Neuron (in vitro differentiated cells): ENCODE measurements at regions not wholly inside any gene's neighbourhood (a gene's known extent, or its start where the extent isn't known, plus 50 kb on each side); places are given as distances from the start of the nearest gene placed in this dataset.

Experiments
- H2AFZ ChIP-seq: one replicate; pipeline ENCODE4 v1.6.1; 2013; ENCODE audit warnings: low read depth, mild to moderate bottlenecking, inconsistent platforms, low read length, moderate library complexity
- H3K27me3 ChIP-seq: one replicate; pipeline ENCODE4 v1.6.1; 2013; ENCODE audit warnings: low read length; ENCODE audit not compliant: insufficient read depth
- H3K36me3 ChIP-seq: one replicate; pipeline ENCODE4 v1.6.1; 2013; ENCODE audit warnings: low read length; ENCODE audit not compliant: insufficient read depth
- H3K4me1 ChIP-seq: one replicate; pipeline ENCODE4 v1.6.1; 2013; ENCODE audit warnings: low read length; ENCODE audit not compliant: insufficient read depth
- H3K4me3 ChIP-seq: 2 replicates; pipeline ENCODE4 v1.5.1; 2013; ENCODE audit warnings: mild to moderate bottlenecking, low read length, moderate library complexity
- H3K9me3 ChIP-seq: one replicate; pipeline ENCODE4 v1.6.1; 2013; ENCODE audit warnings: low read length

DNA sequence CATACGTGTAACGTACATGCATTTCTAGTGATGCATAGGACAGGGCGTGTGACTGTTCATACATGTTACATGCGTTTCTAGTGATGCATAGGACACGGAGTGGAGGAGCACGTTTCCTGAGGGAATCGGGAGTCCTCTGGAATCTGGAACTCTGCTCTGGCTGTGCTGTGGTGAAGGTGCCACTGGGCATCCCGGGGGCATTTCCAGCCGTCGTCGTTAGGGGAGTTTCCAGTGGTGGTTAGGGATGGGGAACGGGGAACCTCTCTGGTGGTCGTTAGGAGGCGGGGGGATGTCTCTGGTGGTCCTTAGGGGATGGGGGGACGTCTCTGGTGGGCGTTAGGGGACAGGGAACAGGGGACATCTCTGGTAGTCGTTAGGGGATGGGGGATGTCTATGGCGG, 209.6 kb upstream of the SOX1 start:
- Histone ChIP-seq H2AFZ (no peak overlapping the region), H3K4me1 (peaks cover 20% of the 10 kb centered on the region), H3K9me3 (no peaks in the 10 kb centered on the region), H3K27me3 (peaks cover 2% of the 10 kb centered on the region), H3K36me3 (no peaks in the 10 kb centered on the region), H3K4me3 (no peak overlapping the region)

DNA sequence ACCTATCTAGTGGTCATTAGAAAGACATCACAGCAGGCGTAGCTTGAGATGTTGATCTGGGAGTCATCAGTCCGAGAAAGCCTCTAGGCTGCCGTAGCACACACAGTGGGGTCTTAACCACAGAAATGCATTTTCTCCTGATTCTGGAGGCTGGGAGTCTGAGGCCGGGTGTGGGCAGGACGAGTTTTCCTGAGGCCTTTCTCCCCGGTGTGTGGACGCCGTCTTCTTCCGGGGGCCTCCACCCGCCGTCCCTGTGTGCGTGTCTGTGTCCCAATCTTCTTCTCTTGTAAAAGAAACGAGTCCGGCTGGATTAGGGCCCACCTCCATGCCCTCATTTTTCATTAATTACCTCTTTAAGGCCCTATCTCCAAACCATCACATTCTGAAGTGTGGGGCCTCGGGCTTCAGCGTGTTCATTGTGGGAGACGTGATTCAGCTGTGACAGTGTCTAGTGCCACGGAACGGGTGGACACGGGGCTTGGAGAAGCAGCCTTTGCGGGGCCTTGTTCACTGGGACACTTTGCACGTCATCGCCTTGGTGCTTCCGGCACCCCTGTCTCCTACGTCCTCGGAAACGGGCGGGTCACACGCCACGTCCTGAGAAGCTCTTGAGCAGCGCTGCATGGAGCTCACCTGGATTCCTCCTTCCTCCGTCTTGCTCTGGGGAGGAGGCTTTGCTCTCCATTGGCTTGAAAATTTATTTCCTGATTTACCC, 208.9 kb upstream of the SOX1 start:
- H3K9me3 ChIP-seq: no peaks in the 10 kb centered on the region
- peaks cover 2% of the 10 kb centered on the region for H3K27me3 ChIP-seq
- H3K4me1 ChIP-seq: peaks cover 19% of the 10 kb centered on the region
- H2AFZ ChIP-seq: no peak overlapping the region
- H3K36me3 ChIP-seq: no peaks in the 10 kb centered on the region
- no peak overlapping the region for H3K4me3 ChIP-seq

GRCh38 chr13:111858571-111858970, 208.4 kb upstream of the SOX1 start:
- Histone ChIP-seq H3K4me1 (peaks cover 13% of the 10 kb centered on the region), H3K27me3 (peaks cover 2% of the 10 kb centered on the region), H3K4me3 (no peak overlapping the region), H2AFZ (no peak overlapping the region), H3K36me3 (no peaks in the 10 kb centered on the region), H3K9me3 (no peaks in the 10 kb centered on the region)

DNA sequence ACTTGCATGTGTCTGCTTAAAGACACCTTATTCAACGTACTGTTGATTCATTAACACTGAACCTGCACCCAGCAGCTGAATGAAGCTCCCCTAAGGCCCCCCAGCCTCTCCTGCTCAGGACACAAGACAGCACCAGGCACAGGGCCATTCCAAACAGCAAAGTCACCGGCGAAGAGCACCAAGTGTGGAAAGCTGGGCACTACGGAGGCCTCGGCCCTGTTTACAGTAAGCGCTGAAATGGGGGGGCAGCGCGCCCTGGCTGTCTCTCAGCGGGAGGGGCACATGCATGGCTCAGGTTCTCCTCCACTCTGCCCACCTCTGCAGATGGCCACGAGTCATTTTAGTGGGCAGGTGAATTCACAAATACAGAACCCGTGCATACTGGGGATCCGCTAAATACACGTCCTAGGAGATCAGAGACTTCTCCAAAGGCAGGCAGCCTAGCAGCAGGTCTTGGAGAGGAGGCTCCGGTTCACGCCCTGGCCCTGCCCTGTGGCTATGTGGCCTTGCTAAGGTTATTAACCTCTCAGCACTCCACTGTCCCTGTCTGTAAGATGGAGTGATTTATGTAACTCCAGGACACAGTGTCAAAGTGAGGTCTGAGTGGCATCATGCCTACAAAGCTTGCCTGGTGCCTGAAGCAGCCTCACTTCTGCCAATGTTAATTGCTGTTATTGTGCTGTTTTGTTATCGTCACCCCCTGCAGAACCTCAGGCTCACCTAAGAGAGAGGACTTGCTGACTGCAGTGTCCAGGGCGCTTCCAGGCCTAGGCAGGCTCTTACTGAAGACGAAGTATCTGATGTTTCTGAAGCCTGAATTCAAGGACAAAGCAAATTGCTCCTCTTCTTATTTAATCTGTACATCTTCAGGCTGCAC, 207.4 kb upstream of the SOX1 start:
- H3K27me3 ChIP-seq: peaks cover 2% of the 10 kb centered on the region
- no peaks in the 10 kb centered on the region for H3K9me3 ChIP-seq
- peaks cover 8% of the 10 kb centered on the region for H3K4me1 ChIP-seq
- no peaks in the 10 kb centered on the region for H3K36me3 ChIP-seq
- H2AFZ ChIP-seq: no peak overlapping the region
- no peak overlapping the region for H3K4me3 ChIP-seq

DNA sequence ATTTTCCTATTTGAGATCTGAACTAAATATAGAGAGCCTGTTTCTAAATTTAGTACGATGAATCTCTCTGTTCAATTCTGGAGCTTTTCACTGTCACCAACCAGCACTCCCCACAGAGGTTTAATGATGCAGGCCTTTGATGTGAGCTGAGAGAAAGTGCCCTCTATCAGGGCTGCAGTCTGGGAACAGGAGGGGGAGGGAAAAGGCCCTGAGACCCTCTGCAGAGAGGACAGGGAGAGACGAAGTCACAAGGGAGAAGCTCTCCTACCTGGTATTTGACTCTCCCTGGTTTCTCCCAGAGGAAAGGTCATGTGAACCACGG, 206.8 kb upstream of the SOX1 start:
- Histone ChIP-seq H3K4me3 (no peak overlapping the region), H3K36me3 (no peaks in the 10 kb centered on the region), H3K27me3 (peaks cover 4% of the 10 kb centered on the region), H2AFZ (no peak overlapping the region), H3K9me3 (no peaks in the 10 kb centered on the region), H3K4me1 (peaks cover 8% of the 10 kb centered on the region)

DNA sequence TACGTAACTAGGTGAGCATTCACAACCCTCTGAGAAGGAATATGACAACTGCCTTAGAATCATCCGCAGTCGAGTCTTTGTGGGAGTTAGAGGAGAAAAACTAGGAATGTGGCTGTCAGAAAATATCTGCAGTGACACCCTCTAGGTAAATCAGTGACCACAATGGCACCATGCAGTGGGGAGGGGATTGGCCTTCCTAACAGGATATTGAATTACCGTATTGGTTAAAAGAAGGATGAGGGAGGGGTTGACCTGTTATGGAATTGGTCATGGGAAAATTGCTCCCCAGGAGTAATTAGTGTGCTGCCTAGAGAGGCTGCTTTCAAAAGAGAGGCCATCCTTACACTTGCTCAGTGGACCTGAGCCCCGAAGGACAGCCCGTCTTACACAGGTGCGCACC, 205.6 kb upstream of the SOX1 start:
- H3K4me1 ChIP-seq: peaks cover 8% of the 10 kb centered on the region
- H3K27me3 ChIP-seq: peaks cover 4% of the 10 kb centered on the region
- no peaks in the 10 kb centered on the region for H3K36me3 ChIP-seq
- no peak overlapping the region for H3K4me3 ChIP-seq
- no peaks in the 10 kb centered on the region for H3K9me3 ChIP-seq
- H2AFZ ChIP-seq: no peak overlapping the region

DNA sequence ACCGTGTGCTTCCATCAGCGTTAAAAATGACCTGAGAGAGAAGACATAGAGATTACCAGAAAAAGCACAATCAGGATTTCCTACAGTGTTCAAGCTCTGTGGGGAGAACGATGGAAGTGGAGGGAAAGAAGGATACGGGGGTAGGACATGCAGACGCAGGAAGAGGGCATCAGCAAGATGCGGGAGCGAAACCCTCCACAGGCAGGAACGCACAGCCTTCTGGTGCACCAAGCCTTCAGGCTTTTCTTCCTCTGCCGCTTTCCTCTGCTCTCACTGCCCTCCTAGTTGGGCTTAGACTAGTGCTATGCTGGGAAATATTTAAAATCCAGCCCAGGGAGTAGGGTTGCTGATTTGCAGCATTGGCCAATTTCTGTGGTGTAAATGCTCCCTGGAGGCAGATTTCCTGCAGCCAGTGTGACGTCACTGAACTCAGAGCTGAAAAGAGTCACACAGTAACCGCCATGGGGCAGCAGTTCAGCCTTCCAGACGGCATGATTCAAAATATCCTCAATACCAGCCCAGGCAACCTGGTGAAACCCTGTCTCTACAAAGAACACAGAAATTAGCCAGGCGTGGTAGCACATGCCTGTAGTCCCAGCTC, 205.1 kb upstream of the SOX1 start:
- Histone ChIP-seq H3K36me3 (no peaks in the 10 kb centered on the region), H3K9me3 (no peaks in the 10 kb centered on the region), H2AFZ (no peak overlapping the region), H3K4me1 (peaks cover 8% of the 10 kb centered on the region), H3K4me3 (no peak overlapping the region), H3K27me3 (peaks cover 4% of the 10 kb centered on the region)

- no peak overlapping the region for H2AFZ ChIP-seq
- no peaks in the 10 kb centered on the region for H3K36me3 ChIP-seq
- peaks cover 8% of the 10 kb centered on the region for H3K4me1 ChIP-seq
- H3K4me3 ChIP-seq: no peak overlapping the region
- peaks cover 2% of the 10 kb centered on the region for H3K9me3 ChIP-seq
- peaks cover 4% of the 10 kb centered on the region for H3K27me3 ChIP-seq
Observed at GRCh38 chr13:111862836-111863815, 203.8 kb upstream of the SOX1 start.

DNA sequence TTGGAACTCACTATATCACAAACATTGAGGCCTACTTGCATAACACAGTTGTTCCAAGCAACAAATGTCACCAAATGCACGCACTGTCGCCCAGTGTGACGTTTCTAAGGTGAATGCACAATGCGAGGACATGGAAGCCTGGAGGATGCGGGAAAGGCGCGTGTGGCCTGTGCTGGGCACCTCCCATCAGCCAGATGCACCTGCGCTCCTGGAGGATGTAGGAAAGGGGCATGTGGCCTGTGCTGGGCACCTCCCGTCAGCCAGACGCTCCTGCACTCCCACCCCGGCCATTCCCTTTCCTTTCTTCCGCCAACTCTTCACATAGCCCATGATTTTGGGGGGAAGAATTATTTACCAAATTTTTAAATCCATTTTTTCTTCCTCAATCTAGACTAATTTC, 202.4 kb upstream of the SOX1 start:
- Histone ChIP-seq H3K4me1 (peaks cover 7% of the 10 kb centered on the region), H3K27me3 (peaks cover 6% of the 10 kb centered on the region), H3K4me3 (no peak overlapping the region), H2AFZ (no peak overlapping the region), H3K9me3 (peaks cover 4% of the 10 kb centered on the region), H3K36me3 (no peaks in the 10 kb centered on the region)

- Histone ChIP-seq H3K4me1 (peaks cover 3% of the 10 kb centered on the region), H3K9me3 (peaks cover 4% of the 10 kb centered on the region), H3K27me3 (peaks cover 7% of the 10 kb centered on the region), H3K4me3 (no peak overlapping the region), H2AFZ (no peak overlapping the region), H3K36me3 (no peaks in the 10 kb centered on the region)
Observed at GRCh38 chr13:111865046-111865445, 201.9 kb upstream of the SOX1 start.

GRCh38 chr13:111865826-111866225, 201.1 kb upstream of the SOX1 start:
- Histone ChIP-seq H3K27me3 (peaks cover 11% of the 10 kb centered on the region), H3K9me3 (peaks cover 4% of the 10 kb centered on the region), H3K4me1 (no peaks in the 10 kb centered on the region), H3K4me3 (no peak overlapping the region), H2AFZ (no peak overlapping the region), H3K36me3 (no peaks in the 10 kb centered on the region)

DNA sequence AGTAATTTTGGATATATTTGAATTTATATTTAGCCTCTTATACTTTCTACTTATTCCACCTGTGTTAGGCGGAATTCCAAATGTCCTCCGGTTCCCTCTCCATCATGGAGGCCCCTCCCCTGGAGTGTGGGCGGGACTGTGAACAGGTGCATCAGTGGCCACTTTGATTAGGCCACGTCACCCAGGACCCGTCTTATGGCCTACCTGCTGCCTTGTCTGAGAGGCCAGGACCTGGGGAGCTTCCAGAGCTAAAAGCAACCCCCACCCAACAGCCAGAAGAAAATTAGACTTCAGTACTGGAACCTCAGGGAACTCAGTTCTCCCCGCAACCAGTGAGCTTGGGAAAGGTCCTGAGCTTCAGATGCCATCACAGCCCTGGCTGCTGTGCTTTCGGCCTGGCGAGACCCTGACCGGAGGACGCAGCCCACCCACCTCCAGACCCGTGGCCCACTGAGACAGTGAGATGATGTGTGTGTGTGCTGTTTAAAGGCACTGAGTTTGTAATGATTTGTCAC, 200.2 kb upstream of the SOX1 start:
- Histone ChIP-seq H3K9me3 (peaks cover 4% of the 10 kb centered on the region), H3K4me1 (no peaks in the 10 kb centered on the region), H2AFZ (no peak overlapping the region), H3K4me3 (no peak overlapping the region), H3K27me3 (peaks cover 17% of the 10 kb centered on the region), H3K36me3 (no peaks in the 10 kb centered on the region)
